Subcutaneous abdominal adipose tissue (tissue), 5 donors: ENCODE measurements at regions not wholly inside any gene's neighbourhood (a gene's known extent, or its start where the extent isn't known, plus 50 kb on each side); places are given as distances from the start of the nearest gene placed in this dataset.

Source experiments
- H3K27ac ChIP-seq: one replicate; pipeline ENCODE4 v1.7.0; 2013; ENCODE audit warnings: low read depth, mild to moderate bottlenecking, inconsistent platforms, low read length, moderate library complexity
- H3K27me3 ChIP-seq, 5 donors: one replicate each; pipeline ENCODE4 v1.7.0; 2013; ENCODE audit warnings: low read length in 5 of 5, inconsistent platforms in 1 of 5; ENCODE audit not compliant: control insufficient read depth in 5 of 5, insufficient read depth in 4 of 5
- H3K36me3 ChIP-seq, 5 donors: one replicate each; pipeline ENCODE4 v1.7.0; 2013; ENCODE audit warnings: low read length in 5 of 5; ENCODE audit not compliant: control insufficient read depth in 5 of 5, insufficient read depth in 5 of 5
- H3K4me1 ChIP-seq, 5 donors: one replicate each; pipeline ENCODE4 v1.7.0; 2013; ENCODE audit warnings: low read length in 5 of 5, mild to moderate bottlenecking in 3 of 5, moderate library complexity in 1 of 5; ENCODE audit not compliant: control insufficient read depth in 5 of 5, insufficient read depth in 5 of 5
- H3K4me3 ChIP-seq, 5 donors: one replicate each; pipeline ENCODE4 v1.7.0; 2013; ENCODE audit warnings: low read length in 5 of 5, low read depth in 1 of 5
- H3K9ac ChIP-seq, 5 donors: one replicate each; pipeline ENCODE4 v1.7.0; 2013; ENCODE audit warnings: low read length in 5 of 5, mild to moderate bottlenecking in 4 of 5, moderate library complexity in 3 of 5
- H3K9me3 ChIP-seq, 5 donors: one replicate each; pipeline ENCODE4 v1.7.0; 2013; ENCODE audit warnings: low read length in 5 of 5; ENCODE audit not compliant: control insufficient read depth in 5 of 5
- donor health status: healthy.
- donor health status: healthy.
- donor health status: healthy.
- donor health status: healthy.
- donor health status: healthy.

GRCh38 chr6:19964115-19964514 is 126.9 kb downstream of the ID4 start:
- Histone ChIP-seq H3K27me3 (no peaks in the 10 kb centered on the region), H3K4me3 (no peak overlapping the region), H3K9ac (no peak overlapping the region), H3K27ac (no peak overlapping the region), H3K36me3 (no peaks in the 10 kb centered on the region), H3K4me1 (peaks cover 0 to 14% (median 6%) of the 10 kb centered on the region in 5 donors), H3K9me3 (peaks cover 0 to 6% (median 2%) of the 10 kb centered on the region in 5 donors)

- Histone ChIP-seq H3K9me3 (no peaks in the 10 kb centered on the region), H3K27me3 (no peaks in the 10 kb centered on the region), H3K4me1 (peaks cover 0 to 20% (median 14%) of the 10 kb centered on the region in 5 donors)
Observed at GRCh38 chr6:19968201-19968600, 131.0 kb downstream of the ID4 start.

GRCh38 chr6:19972221-19972620 is 135.1 kb downstream of the ID4 start:
- Histone ChIP-seq H3K4me1 (peaks cover 0 to 24% (median 21%) of the 10 kb centered on the region in 5 donors), H3K27me3 (no peaks in the 10 kb centered on the region), H3K4me3 (no peak overlapping the region), H3K9ac (no peak overlapping the region), H3K36me3 (no peaks in the 10 kb centered on the region), H3K27ac (no peak overlapping the region), H3K9me3 (no peaks in the 10 kb centered on the region)

More at GRCh38 chr6:19968201-19968600, 131.0 kb downstream of the ID4 start:
- Histone ChIP-seq H3K9ac (no peak overlapping the region), H3K27ac (no peak overlapping the region), H3K36me3 (no peaks in the 10 kb centered on the region), H3K4me3 (no peak overlapping the region)

- Histone ChIP-seq H3K27me3 (no peaks in the 10 kb centered on the region), H3K4me3 (no peak overlapping the region)
Observed at GRCh38 chr6:19976411-19977129, 139.4 kb downstream of the ID4 start.

GRCh38 chr6:19979059-19979458 is 141.9 kb downstream of the ID4 start:
- H3K27ac ChIP-seq = peak overlapping the region; percentile 58
- H3K4me3 ChIP-seq = no peak overlapping the region
- no peak overlapping the region for H3K9ac ChIP-seq
- H3K9me3 ChIP-seq = no peaks in the 10 kb centered on the region
- no peaks in the 10 kb centered on the region for H3K36me3 ChIP-seq
- peaks cover 0 to 53% (median 39%) of the 10 kb centered on the region in 5 donors for H3K4me1 ChIP-seq
- H3K27me3 ChIP-seq = no peaks in the 10 kb centered on the region

More at GRCh38 chr6:19976411-19977129, 139.4 kb downstream of the ID4 start:
- Histone ChIP-seq H3K9ac (peak overlapping the region in 2 of 5 donors; percentile 4 to 35), H3K9me3 (no peaks in the 10 kb centered on the region), H3K4me1 (peaks cover 0 to 55% (median 47%) of the 10 kb centered on the region in 5 donors), H3K36me3 (no peaks in the 10 kb centered on the region), H3K27ac (peak overlapping the region; percentile 70)

- Histone ChIP-seq H3K36me3 (no peaks in the 10 kb centered on the region), H3K27me3 (no peaks in the 10 kb centered on the region), H3K4me1 (peaks cover 0 to 57% (median 39%) of the 10 kb centered on the region in 5 donors), H3K4me3 (no peak overlapping the region), H3K9me3 (no peaks in the 10 kb centered on the region), H3K9ac (peak overlapping the region in 1 of 5 donors; percentile 33), H3K27ac (peak overlapping the region; percentile 58)
Observed at GRCh38 chr6:19979986-19980385, 142.8 kb downstream of the ID4 start.

- no peak overlapping the region for H3K4me3 ChIP-seq
- no peaks in the 10 kb centered on the region for H3K9me3 ChIP-seq
- no peaks in the 10 kb centered on the region for H3K36me3 ChIP-seq
- H3K27me3 ChIP-seq = no peaks in the 10 kb centered on the region
- no peak overlapping the region for H3K9ac ChIP-seq
- H3K4me1 ChIP-seq = peaks cover 0 to 35% (median 16%) of the 10 kb centered on the region in 5 donors
- H3K27ac ChIP-seq = no peak overlapping the region
Observed at GRCh38 chr6:19983374-19983773, 146.2 kb downstream of the ID4 start.

- Histone ChIP-seq H3K27me3 (no peaks in the 10 kb centered on the region), H3K4me1 (peaks cover 0 to 13% (median 0%) of the 10 kb centered on the region in 5 donors), H3K9me3 (no peaks in the 10 kb centered on the region), H3K4me3 (no peak overlapping the region), H3K9ac (no peak overlapping the region), H3K27ac (no peak overlapping the region), H3K36me3 (no peaks in the 10 kb centered on the region)
Observed at GRCh38 chr6:19986691-19987438, 149.7 kb downstream of the ID4 start.

- H3K36me3 ChIP-seq = no peaks in the 10 kb centered on the region
- peaks cover 0 to 13% (median 0%) of the 10 kb centered on the region in 5 donors for H3K4me1 ChIP-seq
- H3K27me3 ChIP-seq = no peaks in the 10 kb centered on the region
- H3K9me3 ChIP-seq = no peaks in the 10 kb centered on the region
- H3K4me3 ChIP-seq = no peak overlapping the region
- no peak overlapping the region for H3K27ac ChIP-seq
- H3K9ac ChIP-seq = no peak overlapping the region
Observed at GRCh38 chr6:19988555-19988954, 151.4 kb downstream of the ID4 start.

GRCh38 chr6:19991176-19991575 is 154.0 kb downstream of the ID4 start:
- Histone ChIP-seq H3K27ac (no peak overlapping the region), H3K36me3 (no peaks in the 10 kb centered on the region), H3K9me3 (no peaks in the 10 kb centered on the region), H3K4me3 (no peak overlapping the region), H3K4me1 (no peaks in the 10 kb centered on the region), H3K27me3 (peaks cover 0 to 3% (median 0%) of the 10 kb centered on the region in 5 donors), H3K9ac (no peak overlapping the region)
